ENCODE measurements at regions not wholly inside any gene's neighbourhood (a gene's known extent, or its start where the extent isn't known, plus 50 kb on each side); places are given as distances from the start of the nearest gene placed in this dataset.

GRCh38 chr4:164212134-164212533 is 541.8 kb upstream of the SMIM31 start:
- no peaks in the 10 kb centered on the region for H3K27me3 Mint-ChIP-seq (ENCODE audit: low read depth)
- H3K4me1 Mint-ChIP-seq: peaks cover 17% of the 10 kb centered on the region
- ChIA-PET CTCF (no interaction called here), POLR2A (no interaction called here)
- DNase-seq (ENCODE audit: low spot score): no peak
- H3K36me3 Mint-ChIP-seq: no peaks in the 10 kb centered on the region
- no peak overlapping the region for H3K4me3 Mint-ChIP-seq
- no peaks in the 10 kb centered on the region for H3K9me3 Mint-ChIP-seq
- H3K27ac Mint-ChIP-seq: no peak overlapping the region
- no peak for ATAC-seq
- no peak for TF ChIP-seq FOXJ3 (CRISPR knock-in tag; IDR thresholded peaks at IDR 0.05; ENCODE audit: borderline replicate concordance)
- no peak for TF ChIP-seq E2F5 (CRISPR knock-in tag; IDR thresholded peaks at IDR 0.05)
- TF ChIP-seq ERG (CRISPR knock-in tag; IDR thresholded peaks at IDR 0.05): no peak
- TF ChIP-seq TCF7 (CRISPR knock-in tag; IDR thresholded peaks at IDR 0.05; ENCODE audit: low read depth): no peak
- no peak for TF ChIP-seq E2F4 (CRISPR knock-in tag; IDR thresholded peaks at IDR 0.05; ENCODE audit: borderline replicate concordance, low read depth)
- TF ChIP-seq ZNF532 (CRISPR knock-in tag; IDR thresholded peaks at IDR 0.05; ENCODE audit: borderline replicate concordance): no peak
- no peak for TF ChIP-seq ZNF512 (CRISPR knock-in tag; IDR thresholded peaks at IDR 0.05; ENCODE audit: borderline replicate concordance)
- TF ChIP-seq MXD4 (CRISPR knock-in tag; IDR thresholded peaks at IDR 0.05; ENCODE audit: borderline replicate concordance): no peak
- TF ChIP-seq IRF2 (CRISPR knock-in tag; IDR thresholded peaks at IDR 0.05; ENCODE audit: borderline replicate concordance, low read depth): no peak
- TF ChIP-seq ARID4B (CRISPR knock-in tag; IDR thresholded peaks at IDR 0.05; ENCODE audit: borderline replicate concordance): no peak
- TF ChIP-seq FOXP4 (CRISPR knock-in tag; IDR thresholded peaks at IDR 0.05): no peak
- TF ChIP-seq CBFB (CRISPR knock-in tag; IDR thresholded peaks at IDR 0.05; ENCODE audit: low read depth): no peak
- TF ChIP-seq MLX (CRISPR knock-in tag; IDR thresholded peaks at IDR 0.05): no peak
- TF ChIP-seq ESRRA (CRISPR knock-in tag; IDR thresholded peaks at IDR 0.05; ENCODE audit: borderline replicate concordance): no peak
- no peak for TF ChIP-seq CREB1 (CRISPR knock-in tag; IDR thresholded peaks at IDR 0.05)
- TF ChIP-seq STAT6 (CRISPR knock-in tag; conservative IDR thresholded peaks at IDR 0.05; ENCODE audit: low read depth): no peak
- TF ChIP-seq ZNF671 (CRISPR knock-in tag; IDR thresholded peaks at IDR 0.05): no peak

Data from WTC11 (cell line).